HEK293 (cell line): ENCODE measurements at regions not wholly inside any gene's neighbourhood (a gene's known extent, or its start where the extent isn't known, plus 50 kb on each side); places are given as distances from the start of the nearest gene placed in this dataset.

ENCODE experiments used
- CTCF ChIP-seq: fragments of 450-650 bp; formaldehyde crosslinking; IDR thresholded peaks from 2 replicates; pipeline ENCODE4 v1.5.1; 2016; ENCODE audit warnings: missing biosample characterization, missing genetic modification characterization
- ELK4 ChIP-seq: IDR thresholded peaks from 2 replicates; pipeline ENCODE4 v1.6.1; 2011; ENCODE audit warnings: mild to moderate bottlenecking, low read depth, low read length, borderline replicate concordance
- GFI1B ChIP-seq: fragments of 450-650 bp; formaldehyde crosslinking; IDR thresholded peaks from 2 replicates; pipeline ENCODE4 v1.5.1; 2016; ENCODE audit warnings: missing biosample characterization, missing genetic modification characterization
- GLIS1 ChIP-seq: fragments of 450-650 bp; formaldehyde crosslinking; IDR thresholded peaks from 2 replicates; pipeline ENCODE4 v1.5.1; 2016; ENCODE audit warnings: missing biosample characterization, missing genetic modification characterization
- KLF9 ChIP-seq: fragments of 450-650 bp; formaldehyde crosslinking; IDR thresholded peaks from 2 replicates; pipeline ENCODE4 v1.5.1; 2016; ENCODE audit warnings: missing biosample characterization, missing genetic modification characterization, low read depth
- MYNN ChIP-seq: fragments of 450-650 bp; formaldehyde crosslinking; IDR thresholded peaks from 2 replicates; pipeline ENCODE4 v1.5.1; 2016; ENCODE audit warnings: missing biosample characterization, missing genetic modification characterization, borderline replicate concordance
- REST ChIP-seq: fragments of 450-650 bp; formaldehyde crosslinking; IDR thresholded peaks from 2 replicates; pipeline ENCODE4 v1.5.1; 2016; ENCODE audit warnings: missing biosample characterization, missing genetic modification characterization
- ZBTB11 ChIP-seq: fragments of 450-650 bp; formaldehyde crosslinking; conservative IDR thresholded peaks from 2 replicates; pipeline ENCODE4 v1.5.1; 2016; ENCODE audit warnings: low read depth, missing biosample characterization, missing genetic modification characterization
- ZFP41 ChIP-seq: fragments of 450-650 bp; formaldehyde crosslinking; IDR thresholded peaks from 2 replicates; pipeline ENCODE4 v1.5.1; 2016; ENCODE audit warnings: missing biosample characterization, missing genetic modification characterization, borderline replicate concordance
- ZNF23 ChIP-seq: fragments of 450-650 bp; formaldehyde crosslinking; IDR thresholded peaks from 2 replicates; pipeline ENCODE4 v1.5.1; 2016; ENCODE audit warnings: missing biosample characterization, missing genetic modification characterization, borderline replicate concordance
- ZNF274 ChIP-seq, 2 experiments: fragments of 200-500 bp in 1 of 2; fragments of 450-650 bp in 1 of 2; sonication (Bioruptor generic) in 1 of 2; formaldehyde crosslinking in 1 of 2; IDR thresholded peaks; 2 replicates each; pipeline versions ENCODE4 v1.5.1 to v1.6.1; 2014 to 2016; ENCODE audit warnings: borderline replicate concordance in 1 of 2, inconsistent platforms in 1 of 2, low read length in 1 of 2, missing biosample characterization in 1 of 2, missing genetic modification characterization in 1 of 2
- ZNF426 ChIP-seq: fragments of 450-650 bp; formaldehyde crosslinking; IDR thresholded peaks from 2 replicates; pipeline ENCODE4 v1.5.1; 2017; ENCODE audit warnings: missing biosample characterization, missing genetic modification characterization, mild to moderate bottlenecking, inconsistent platforms, moderate library complexity
- ZNF473 ChIP-seq: fragments of 450-650 bp; formaldehyde crosslinking; IDR thresholded peaks from 2 replicates; pipeline ENCODE4 v1.5.1; 2017; ENCODE audit warnings: missing biosample characterization, missing genetic modification characterization
- ZNF544 ChIP-seq: fragments of 450-650 bp; formaldehyde crosslinking; IDR thresholded peaks from 2 replicates; pipeline ENCODE4 v1.5.0; 2017; ENCODE audit warnings: missing biosample characterization, missing genetic modification characterization

- TF ChIP-seq CTCF (tag by site-specific recombination): no peak
- no peak for TF ChIP-seq ZNF544 (tag by site-specific recombination)
- no peak for TF ChIP-seq ZNF426 (tag by site-specific recombination)
- TF ChIP-seq KLF9 (tag by site-specific recombination): no peak
- no peak for TF ChIP-seq ZNF473
- no peak for TF ChIP-seq ZNF274 (IDR thresholded peaks at IDR 0.05; ENCODE audit: low read length)
- no peak for TF ChIP-seq ZNF274 (tag by site-specific recombination; IDR thresholded peaks at IDR 0.05; ENCODE audit: borderline replicate concordance)
- no peak for TF ChIP-seq ZFP41 (tag by site-specific recombination)
- TF ChIP-seq REST (tag by site-specific recombination): no peak
- no peak for TF ChIP-seq MYNN (tag by site-specific recombination)
- no peak for TF ChIP-seq ZNF23 (tag by site-specific recombination)
- no peak for TF ChIP-seq ELK4
- TF ChIP-seq ZBTB11 (tag by site-specific recombination): no peak
- no peak for TF ChIP-seq GFI1B (tag by site-specific recombination)
- no peak for TF ChIP-seq GLIS1 (tag by site-specific recombination)
Measured at GRCh38 chr6:90887764-90888163, 300.9 kb upstream of the MAP3K7 start.
